ENCODE measurements at regions not wholly inside any gene's neighbourhood (a gene's known extent, or its start where the extent isn't known, plus 50 kb on each side); places are given as distances from the start of the nearest gene placed in this dataset.

DNA sequence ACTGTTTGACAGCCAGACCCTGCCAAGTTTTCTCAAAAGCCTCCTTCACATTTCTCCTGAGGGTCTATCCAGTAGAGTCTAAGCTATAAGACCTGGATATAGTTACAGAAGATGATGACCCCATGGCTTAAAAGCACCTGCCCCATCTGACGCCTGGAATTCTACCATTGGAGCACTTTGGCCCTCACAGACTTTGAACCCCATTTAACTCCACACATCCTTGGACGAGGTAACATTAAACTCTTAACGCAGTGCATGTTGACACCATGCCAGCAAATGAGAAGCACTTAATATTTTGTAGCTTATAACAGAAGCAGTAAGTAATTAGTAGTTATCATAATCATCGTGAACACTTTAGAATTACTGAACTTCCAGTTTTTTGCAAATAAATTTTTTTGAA is 61.9 kb upstream of the SMNDC1 start:
- TF ChIP-seq, protein P1, sequence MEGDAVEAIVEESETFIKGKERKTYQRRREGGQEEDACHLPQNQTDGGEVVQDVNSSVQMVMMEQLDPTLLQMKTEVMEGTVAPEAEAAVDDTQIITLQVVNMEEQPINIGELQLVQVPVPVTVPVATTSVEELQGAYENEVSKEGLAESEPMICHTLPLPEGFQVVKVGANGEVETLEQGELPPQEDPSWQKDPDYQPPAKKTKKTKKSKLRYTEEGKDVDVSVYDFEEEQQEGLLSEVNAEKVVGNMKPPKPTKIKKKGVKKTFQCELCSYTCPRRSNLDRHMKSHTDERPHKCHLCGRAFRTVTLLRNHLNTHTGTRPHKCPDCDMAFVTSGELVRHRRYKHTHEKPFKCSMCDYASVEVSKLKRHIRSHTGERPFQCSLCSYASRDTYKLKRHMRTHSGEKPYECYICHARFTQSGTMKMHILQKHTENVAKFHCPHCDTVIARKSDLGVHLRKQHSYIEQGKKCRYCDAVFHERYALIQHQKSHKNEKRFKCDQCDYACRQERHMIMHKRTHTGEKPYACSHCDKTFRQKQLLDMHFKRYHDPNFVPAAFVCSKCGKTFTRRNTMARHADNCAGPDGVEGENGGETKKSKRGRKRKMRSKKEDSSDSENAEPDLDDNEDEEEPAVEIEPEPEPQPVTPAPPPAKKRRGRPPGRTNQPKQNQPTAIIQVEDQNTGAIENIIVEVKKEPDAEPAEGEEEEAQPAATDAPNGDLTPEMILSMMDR (IDR thresholded peaks at IDR 0.05; ENCODE audit: control extremely low read depth, extremely low read depth): no peak
- ATAC-seq (ENCODE audit: insufficient read depth, low FRiP score): no peak
- H3K27me3 ChIP-seq (ENCODE audit: control insufficient read depth in 3 of 3, insufficient read depth in 3 of 3, low read length in 2 of 3): no peaks in the 10 kb centered on the region
- H3K9me3 ChIP-seq (ENCODE audit: control insufficient read depth in 4 of 4, insufficient read depth in 3 of 4, low read length in 3 of 4): no peaks in the 10 kb centered on the region
- 78 to 83% methylated on average over 4 of the region's 4 CpGs for WGBS, 2 donors
- no peaks in the 10 kb centered on the region for H3K4me1 ChIP-seq (ENCODE audit: control insufficient read depth in 5 of 5, insufficient read depth in 5 of 5, low read length in 5 of 5)
- H3K9ac ChIP-seq (ENCODE audit: insufficient read depth in 1 of 2, low read length in 2 of 2): no peak overlapping the region
- no peak overlapping the region for H3K4me3 ChIP-seq
- no peak overlapping the region for H3K27ac ChIP-seq (ENCODE audit: low read depth in 1 of 2, low read length in 1 of 2)
- no peaks in the 10 kb centered on the region for H3K36me3 ChIP-seq (ENCODE audit: control insufficient read depth in 4 of 4, insufficient read depth in 4 of 4, low read length in 4 of 4)
- no peak for DNase-seq

DNA sequence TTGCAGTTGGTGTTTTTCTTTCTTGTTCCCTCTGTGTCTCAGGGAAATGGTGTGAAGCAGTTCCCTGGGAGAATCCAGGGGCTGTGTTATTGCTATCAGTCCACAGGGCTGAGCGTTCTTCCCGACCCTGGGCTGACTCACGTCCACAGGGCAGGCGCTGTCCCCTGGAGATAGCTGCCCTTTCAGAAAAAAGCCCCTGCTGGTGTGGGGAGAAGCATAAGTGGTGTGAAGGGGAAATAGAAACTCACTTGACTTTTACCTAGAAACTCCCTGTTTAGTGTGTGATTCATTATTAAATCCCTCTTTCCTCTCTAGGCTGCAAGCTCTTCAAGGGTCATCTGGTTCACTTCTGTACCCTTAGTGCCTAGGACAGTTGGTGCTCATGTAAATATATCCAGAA is 63.3 kb upstream of the SMNDC1 start:
- 74 to 89% methylated on average over 4 of the region's 4 CpGs for WGBS, 2 donors
- H3K9me3 ChIP-seq (ENCODE audit: control insufficient read depth in 4 of 4, insufficient read depth in 3 of 4, low read length in 3 of 4): no peaks in the 10 kb centered on the region
- no peaks in the 10 kb centered on the region for H3K36me3 ChIP-seq (ENCODE audit: control insufficient read depth in 4 of 4, insufficient read depth in 4 of 4, low read length in 4 of 4)
- no peak overlapping the region for H3K4me3 ChIP-seq
- H3K27ac ChIP-seq (ENCODE audit: low read depth in 1 of 2, low read length in 1 of 2): no peak overlapping the region
- no peak overlapping the region for H3K9ac ChIP-seq (ENCODE audit: insufficient read depth in 1 of 2, low read length in 2 of 2)
- DNase-seq: no peak
- TF ChIP-seq, protein P1 (IDR thresholded peaks at IDR 0.05; ENCODE audit: control extremely low read depth, extremely low read depth): no peak
- no peak for ATAC-seq (ENCODE audit: insufficient read depth, low FRiP score)
- no peaks in the 10 kb centered on the region for H3K4me1 ChIP-seq (ENCODE audit: control insufficient read depth in 5 of 5, insufficient read depth in 5 of 5, low read length in 5 of 5)
- H3K27me3 ChIP-seq (ENCODE audit: control insufficient read depth in 3 of 3, insufficient read depth in 3 of 3, low read length in 2 of 3): peaks cover 0 to under 1% (median 0%) of the 10 kb centered on the region in 3 donors

DNA sequence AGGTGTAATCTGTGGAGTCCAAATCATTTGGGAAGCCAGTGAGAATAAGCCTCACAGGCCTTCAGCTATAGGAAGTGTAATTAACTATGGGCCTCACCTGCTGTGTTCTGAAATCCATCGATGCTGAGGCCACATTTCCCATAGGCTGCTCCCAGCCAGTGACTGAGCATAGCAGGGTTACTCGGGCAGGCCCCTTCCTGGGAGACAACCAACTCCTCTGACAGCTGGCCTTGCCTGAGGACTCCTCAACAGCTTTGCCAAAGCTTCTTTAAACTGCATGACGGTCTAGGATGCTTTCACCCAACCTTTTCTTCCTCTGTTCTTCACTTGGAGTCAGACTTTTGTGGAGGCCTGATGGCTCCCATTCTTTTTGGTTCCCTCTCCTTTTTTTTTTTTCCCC is 63.8 kb upstream of the SMNDC1 start:
- Histone ChIP-seq H3K27ac (ENCODE audit: low read depth in 1 of 2, low read length in 1 of 2) (no peak overlapping the region), H3K9me3 (ENCODE audit: control insufficient read depth in 4 of 4, insufficient read depth in 3 of 4, low read length in 3 of 4) (no peaks in the 10 kb centered on the region), H3K4me3 (no peak overlapping the region), H3K4me1 (ENCODE audit: control insufficient read depth in 5 of 5, insufficient read depth in 5 of 5, low read length in 5 of 5) (no peaks in the 10 kb centered on the region), H3K36me3 (ENCODE audit: control insufficient read depth in 4 of 4, insufficient read depth in 4 of 4, low read length in 4 of 4) (no peaks in the 10 kb centered on the region), H3K9ac (ENCODE audit: insufficient read depth in 1 of 2, low read length in 2 of 2) (no peak overlapping the region), H3K27me3 (ENCODE audit: control insufficient read depth in 3 of 3, insufficient read depth in 3 of 3, low read length in 2 of 3) (peaks cover 0 to 3% (median 0%) of the 10 kb centered on the region in 3 donors)
- DNase-seq (no peak), ATAC-seq (ENCODE audit: insufficient read depth, low FRiP score) (no peak)
- TF ChIP-seq, protein P1 (IDR thresholded peaks at IDR 0.05; ENCODE audit: control extremely low read depth, extremely low read depth): no peak
- WGBS, 2 donors: 58 to 59% methylated on average over 3 of the region's 3 CpGs

DNA sequence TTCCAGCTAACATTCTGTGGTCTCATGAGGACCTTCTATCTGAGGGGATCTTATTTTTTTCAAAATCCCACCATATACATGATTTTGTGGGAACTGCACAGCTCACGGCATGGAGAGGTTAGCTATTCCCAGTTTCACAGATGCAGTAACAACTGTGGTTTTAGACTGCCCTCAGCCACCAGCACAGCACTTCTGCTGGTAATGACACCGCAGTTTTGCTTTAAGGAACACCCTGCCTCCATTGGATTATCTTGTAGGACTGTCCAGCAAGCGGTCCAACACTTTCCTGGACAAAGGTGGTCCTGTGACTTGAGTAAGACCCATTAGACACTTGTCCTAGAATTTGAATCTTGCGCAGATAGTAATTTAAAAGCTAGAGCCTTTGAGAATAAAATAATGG is 65.3 kb upstream of the SMNDC1 start:
- TF ChIP-seq, protein P1 (IDR thresholded peaks at IDR 0.05; ENCODE audit: control extremely low read depth, extremely low read depth): no peak

More for the DNA sequence above, 65.3 kb upstream of the SMNDC1 start:
- H3K27me3 ChIP-seq (ENCODE audit: control insufficient read depth in 3 of 3, insufficient read depth in 3 of 3, low read length in 2 of 3): peaks cover 0 to 3% (median 0%) of the 10 kb centered on the region in 3 donors
- no peaks in the 10 kb centered on the region for H3K4me1 ChIP-seq (ENCODE audit: control insufficient read depth in 5 of 5, insufficient read depth in 5 of 5, low read length in 5 of 5)
- H3K36me3 ChIP-seq (ENCODE audit: control insufficient read depth in 4 of 4, insufficient read depth in 4 of 4, low read length in 4 of 4): no peaks in the 10 kb centered on the region
- H3K9ac ChIP-seq (ENCODE audit: insufficient read depth in 1 of 2, low read length in 2 of 2): no peak overlapping the region
- H3K9me3 ChIP-seq (ENCODE audit: control insufficient read depth in 4 of 4, insufficient read depth in 3 of 4, low read length in 3 of 4): no peaks in the 10 kb centered on the region
- ATAC-seq (ENCODE audit: insufficient read depth, low FRiP score) (no peak), DNase-seq (no peak)
- no peak overlapping the region for H3K4me3 ChIP-seq
- 53 to 79% methylated on average over 4 of the region's 4 CpGs for WGBS, 2 donors
- no peak overlapping the region for H3K27ac ChIP-seq (ENCODE audit: low read depth in 1 of 2, low read length in 1 of 2)
